ENCODE measurements at regions not wholly inside any gene's neighbourhood (a gene's known extent, or its start where the extent isn't known, plus 50 kb on each side); places are given as distances from the start of the nearest gene placed in this dataset.

- TF ChIP-seq CTCF (IDR thresholded peaks at IDR 0.05; ENCODE audit: low read depth, low read length, missing control alignments) = no peak
- no peak for DNase-seq (ENCODE audit: low read depth)
- no peak overlapping the region for H3K4me3 ChIP-seq (ENCODE audit: low read depth, low read length)
These were observed 191.2 kb upstream of the PLXNC1 start for GRCh38 chr12:93957168-93957567.

- TF ChIP-seq CTCF (IDR thresholded peaks at IDR 0.05; ENCODE audit: low read depth, low read length, missing control alignments) = no peak
- H3K4me3 ChIP-seq (ENCODE audit: low read depth, low read length) = no peak overlapping the region
- DNase-seq (ENCODE audit: low read depth) = no peak
These were observed 190.5 kb upstream of the PLXNC1 start for GRCh38 chr12:93957870-93958269.

GRCh38 chr12:93959657-93960056 lies 188.7 kb upstream of the PLXNC1 start:
- H3K4me3 ChIP-seq (ENCODE audit: low read depth, low read length) = no peak overlapping the region
- DNase-seq (ENCODE audit: low read depth) = no peak
- TF ChIP-seq CTCF (IDR thresholded peaks at IDR 0.05; ENCODE audit: low read depth, low read length, missing control alignments) = no peak

GRCh38 chr12:93960521-93960920 lies 187.9 kb upstream of the PLXNC1 start:
- no peak for DNase-seq (ENCODE audit: low read depth)
- H3K4me3 ChIP-seq (ENCODE audit: low read depth, low read length) = no peak overlapping the region
- no peak for TF ChIP-seq CTCF (IDR thresholded peaks at IDR 0.05; ENCODE audit: low read depth, low read length, missing control alignments)

- H3K4me3 ChIP-seq (ENCODE audit: low read depth, low read length) = no peak overlapping the region
- TF ChIP-seq CTCF (IDR thresholded peaks at IDR 0.05; ENCODE audit: low read depth, low read length, missing control alignments) = no peak
- DNase-seq (ENCODE audit: low read depth) = no peak
These were observed 186.0 kb upstream of the PLXNC1 start for GRCh38 chr12:93962336-93962735.

GRCh38 chr12:93964936-93965335 lies 183.4 kb upstream of the PLXNC1 start:
- TF ChIP-seq CTCF (IDR thresholded peaks at IDR 0.05; ENCODE audit: low read depth, low read length, missing control alignments) = no peak
- no peak overlapping the region for H3K4me3 ChIP-seq (ENCODE audit: low read depth, low read length)
- no peak for DNase-seq (ENCODE audit: low read depth)

GRCh38 chr12:93966516-93967133 lies 181.8 kb upstream of the PLXNC1 start:
- no peak for TF ChIP-seq CTCF (IDR thresholded peaks at IDR 0.05; ENCODE audit: low read depth, low read length, missing control alignments)
- H3K4me3 ChIP-seq (ENCODE audit: low read depth, low read length) = no peak overlapping the region
- no peak for DNase-seq (ENCODE audit: low read depth)

Measured in GM12864 (cell line).